HG02763 (cell line): ENCODE measurements at regions not wholly inside any gene's neighbourhood (a gene's known extent, or its start where the extent isn't known, plus 50 kb on each side); places are given as distances from the start of the nearest gene placed in this dataset.
"Not testable (repeated sequence)": the region's sequence is repeated elsewhere in the genome, so short reads cannot be mapped to it uniquely, and the experiment has no call there.

Source experiments
- ATAC-seq: cut with Tn5 transposase; IDR thresholded peaks from one replicate; pipeline ENCODE4 v1.9.1; 2021; ENCODE audit warnings: mild to moderate bottlenecking, moderate library complexity; ENCODE audit not compliant: unreplicated experiment

DNA sequence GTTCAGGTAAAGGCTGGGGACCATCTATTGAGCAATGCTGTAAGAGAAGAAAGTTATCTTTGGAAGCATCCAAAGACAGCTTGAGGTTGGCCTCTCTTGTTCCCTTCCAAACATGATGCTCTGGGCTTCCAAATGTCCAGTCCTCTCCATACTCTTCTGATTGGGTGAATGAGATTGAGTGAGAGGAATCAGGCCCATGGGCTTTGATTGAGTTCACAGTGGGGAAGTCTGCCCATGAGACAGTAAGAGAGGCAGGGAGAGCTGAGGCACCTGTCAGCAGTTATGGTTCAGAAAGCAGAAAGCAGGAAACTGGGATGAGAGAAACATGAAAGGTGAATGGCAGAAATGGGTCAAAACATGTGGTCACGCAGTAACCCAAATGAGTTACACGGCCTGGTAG is 1006.9 kb downstream of the VRK1 start:
- ATAC-seq = no peak

DNA sequence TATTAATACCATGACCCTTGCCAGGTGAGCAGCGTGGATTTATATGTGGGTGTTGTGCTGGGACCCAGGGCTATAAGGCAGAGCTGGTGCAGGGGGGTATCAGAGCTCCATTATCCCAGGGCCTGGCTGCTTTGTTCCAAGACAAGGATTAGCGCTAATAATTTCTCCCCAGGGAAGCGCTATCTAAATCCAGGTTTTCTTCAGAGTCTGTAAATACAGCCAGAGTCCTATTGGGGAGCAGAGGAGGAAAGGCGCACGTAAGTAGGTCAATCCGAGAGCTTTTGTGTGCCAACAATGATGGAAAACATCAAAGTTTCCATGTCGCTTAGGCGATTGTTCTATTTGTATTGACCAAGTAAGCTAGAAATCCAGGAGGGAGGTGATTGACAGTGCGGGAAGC is 1009.7 kb downstream of the VRK1 start:
- ATAC-seq = no peak

DNA sequence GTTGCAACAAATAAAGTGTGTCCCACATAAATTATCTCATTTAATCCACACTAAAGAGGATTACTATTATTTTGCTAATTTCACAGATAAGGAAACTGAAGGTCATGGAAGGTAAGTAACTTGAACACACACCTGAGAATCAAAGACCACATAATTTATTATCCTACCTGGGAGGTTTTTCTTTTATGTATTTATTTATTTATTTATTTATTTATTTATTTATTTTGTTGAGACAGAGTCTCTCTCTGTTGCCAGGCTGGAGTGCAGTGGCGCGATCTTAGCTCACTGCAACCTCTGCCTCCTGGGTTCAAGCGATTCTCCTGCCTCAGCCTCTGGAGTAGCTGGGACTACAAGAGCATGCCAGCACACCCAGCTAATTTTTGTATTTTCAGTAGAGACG is 1011.4 kb downstream of the VRK1 start:
- ATAC-seq = not testable (repeated sequence)

DNA sequence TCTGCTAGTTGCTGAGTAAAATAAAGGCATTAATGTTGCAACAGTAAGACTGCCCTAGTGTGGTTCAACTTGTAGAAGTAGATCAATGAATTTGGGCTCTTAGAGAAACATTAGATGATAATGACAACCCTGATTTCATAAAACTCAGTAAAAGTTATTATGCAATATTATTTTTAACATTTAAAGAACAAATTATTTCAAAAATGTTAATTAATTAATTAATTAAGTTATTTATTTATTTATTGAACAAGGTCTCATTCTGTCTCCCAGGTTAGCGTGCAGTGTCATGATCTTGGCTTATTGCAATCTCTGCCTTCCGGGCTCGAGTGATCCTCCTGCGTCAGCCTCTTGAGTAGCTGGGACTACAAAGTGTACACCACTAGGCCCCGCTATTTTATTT is 1016.4 kb downstream of the VRK1 start:
- ATAC-seq = no peak

DNA sequence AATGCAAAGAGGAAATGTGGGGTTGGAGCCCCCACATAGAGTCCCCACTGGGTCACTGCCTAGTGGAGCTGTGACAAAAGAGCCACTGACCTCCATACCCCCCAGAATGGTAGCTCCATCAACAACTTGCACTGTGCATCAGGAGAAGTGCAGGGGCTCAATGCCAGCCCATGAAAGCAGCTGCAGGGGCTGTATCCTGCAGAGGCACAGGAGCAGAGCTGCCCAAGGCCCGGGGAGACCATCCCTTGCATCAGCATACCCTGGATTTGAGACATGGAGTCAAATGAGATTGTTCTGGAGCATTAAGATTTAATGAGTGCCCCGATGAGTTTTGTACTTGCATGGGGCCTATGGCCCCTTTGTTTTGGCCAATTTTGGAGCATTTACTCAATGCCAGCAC is 1023.6 kb downstream of the VRK1 start:
- no peak for ATAC-seq

DNA sequence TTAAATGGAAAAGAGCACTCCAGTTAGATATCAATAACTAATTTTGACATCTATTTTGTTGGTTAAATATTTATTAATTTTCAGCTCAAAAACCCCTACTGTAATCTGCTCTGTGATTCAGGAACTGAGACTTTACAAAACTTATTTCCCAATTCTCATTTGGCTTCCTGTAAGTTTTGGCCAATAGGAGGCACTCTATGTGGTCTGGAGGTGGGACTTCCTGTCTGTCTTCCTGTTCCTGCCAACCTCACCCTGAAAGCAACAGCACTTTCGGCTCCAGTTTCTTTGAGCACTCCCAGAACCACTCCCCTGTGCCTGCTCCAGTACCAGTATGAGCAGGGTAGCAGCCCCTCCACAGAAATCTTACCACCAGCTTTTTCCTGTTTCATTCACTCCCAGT is 1027.0 kb downstream of the VRK1 start:
- ATAC-seq = no peak

DNA sequence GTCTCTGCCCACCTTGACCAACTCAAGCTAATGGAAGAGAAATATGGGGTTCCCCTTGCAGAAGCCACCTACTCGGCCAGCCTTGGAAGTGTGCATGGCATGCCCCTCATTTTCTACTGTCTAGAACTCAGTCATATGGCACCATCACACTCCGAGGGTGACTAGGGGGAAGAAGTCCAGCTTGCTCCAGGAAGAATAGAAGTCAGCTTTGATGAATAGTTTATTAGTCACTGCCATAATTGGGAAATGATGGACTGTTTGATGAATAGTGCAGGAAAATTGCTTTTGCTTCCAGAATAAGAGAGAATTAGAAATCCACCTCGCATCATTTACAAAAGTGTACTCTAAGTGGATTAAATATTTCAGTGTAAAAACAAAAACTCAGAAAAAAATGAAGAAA is 1030.6 kb downstream of the VRK1 start:
- no peak for ATAC-seq

DNA sequence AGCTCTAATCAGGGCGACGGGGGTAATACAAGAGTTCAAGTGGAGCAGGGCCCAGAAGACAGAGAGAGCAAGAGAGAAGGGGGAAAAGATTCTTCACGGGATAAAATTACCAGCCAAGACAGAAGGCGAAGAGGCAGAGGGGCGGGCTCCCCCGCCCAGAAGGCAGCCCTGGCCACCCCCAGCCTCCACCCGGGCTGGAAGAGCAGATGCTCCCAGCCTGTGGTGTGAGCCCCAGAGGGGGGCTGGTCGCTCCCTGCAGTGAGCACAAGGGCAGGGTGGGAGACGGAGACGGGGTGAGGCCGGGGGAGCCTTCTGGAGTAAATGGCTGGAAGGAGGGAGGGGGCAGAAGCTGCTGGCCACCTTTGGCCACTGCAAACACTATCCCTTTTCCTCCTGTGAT is 1035.6 kb downstream of the VRK1 start:
- no peak for ATAC-seq

DNA sequence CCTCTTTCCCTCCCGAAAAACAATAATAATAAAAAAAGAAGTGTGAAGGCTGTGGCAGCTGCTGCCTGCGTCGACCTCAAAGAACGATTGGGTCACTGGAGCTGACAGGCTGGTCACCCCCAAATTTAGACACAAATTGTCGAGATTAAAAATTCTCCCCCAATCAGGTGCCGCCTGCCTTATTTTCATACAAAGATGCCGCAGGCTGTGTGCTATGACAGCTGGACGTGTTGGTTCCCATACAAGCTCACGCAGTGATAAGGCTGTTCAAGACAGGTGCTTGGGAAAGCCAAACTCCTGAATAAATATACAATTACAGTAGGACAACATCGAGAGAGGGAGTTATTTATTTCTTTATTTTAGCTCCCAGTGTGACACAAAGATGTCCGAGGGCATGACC is 1041.8 kb downstream of the VRK1 start:
- ATAC-seq = no peak

DNA sequence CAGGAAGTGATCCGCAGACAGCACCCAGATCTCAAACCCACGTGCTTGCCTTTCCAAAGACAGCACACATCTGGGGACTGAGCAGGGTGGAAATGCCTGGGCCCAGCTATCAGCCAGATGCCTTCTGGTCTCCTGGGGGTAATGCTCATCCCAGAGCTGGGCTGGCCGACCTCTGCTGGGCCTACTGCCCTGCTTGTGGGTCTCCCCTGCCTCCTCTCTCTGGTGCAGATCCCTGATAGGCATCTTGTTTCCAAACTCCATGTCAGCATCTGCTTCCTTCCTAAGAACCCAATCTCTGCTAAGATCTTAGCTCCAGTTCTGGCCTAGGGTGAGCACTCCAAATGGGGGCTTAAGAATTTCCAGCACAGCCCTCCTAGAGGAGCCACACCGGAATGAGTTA is 1043.0 kb downstream of the VRK1 start:
- ATAC-seq = no peak

DNA sequence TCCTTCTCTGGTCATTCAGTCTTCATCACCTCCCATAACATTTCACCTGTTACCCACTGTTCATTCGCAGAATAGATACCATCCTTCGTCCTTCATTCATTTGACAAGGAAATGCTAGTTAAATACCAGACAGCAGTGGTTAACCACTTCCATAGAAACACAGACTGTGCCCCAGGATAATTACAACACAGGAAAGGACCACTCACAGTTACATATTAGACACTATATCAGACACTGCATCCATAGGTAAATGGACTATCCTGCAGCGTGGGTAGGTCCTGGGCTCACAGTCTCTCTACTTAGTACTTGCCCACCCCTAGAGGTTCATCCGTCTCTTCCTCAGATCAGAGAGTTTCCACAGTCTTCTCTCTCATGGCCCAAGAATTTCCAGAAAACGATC is 1044.6 kb downstream of the VRK1 start:
- ATAC-seq = no peak

DNA sequence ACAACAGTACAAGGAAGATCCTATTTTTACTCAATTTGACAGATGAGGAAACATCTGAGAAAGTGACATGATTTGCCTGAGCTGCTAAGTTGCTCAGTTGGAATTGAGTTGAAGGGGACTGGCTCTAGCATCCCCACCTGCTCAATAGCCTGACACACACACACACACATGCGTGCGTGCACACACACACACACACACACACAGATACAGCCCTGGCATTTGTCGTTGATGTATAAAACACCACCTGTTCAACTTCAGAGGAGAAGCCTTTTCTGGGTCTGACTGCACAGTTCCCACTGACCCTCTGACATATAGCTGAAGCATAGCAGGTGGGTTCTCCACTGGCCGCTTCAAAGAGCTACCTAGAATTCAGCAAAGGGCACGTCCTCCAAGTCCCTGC is 1045.9 kb downstream of the VRK1 start:
- ATAC-seq = no peak

DNA sequence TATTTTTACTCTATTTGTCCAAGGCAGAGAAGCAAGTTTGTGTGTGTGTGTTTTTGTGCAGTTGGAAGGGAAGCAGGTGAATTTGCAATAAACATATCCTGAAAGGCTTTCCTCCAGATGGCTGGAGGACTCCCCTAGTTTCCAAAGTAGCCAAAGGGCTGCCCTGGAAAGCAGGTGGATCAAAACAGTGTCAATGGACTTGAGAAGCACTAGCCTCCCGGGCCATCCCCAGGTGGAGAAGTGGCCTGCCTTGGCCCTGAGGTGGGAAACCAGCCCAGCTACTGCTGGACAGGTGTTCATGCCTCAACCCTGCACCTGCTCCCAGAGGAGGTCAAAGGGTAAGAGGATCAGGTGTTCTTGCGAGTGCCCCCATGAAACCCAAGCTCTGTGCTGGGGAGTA is 1046.9 kb downstream of the VRK1 start:
- no peak for ATAC-seq

DNA sequence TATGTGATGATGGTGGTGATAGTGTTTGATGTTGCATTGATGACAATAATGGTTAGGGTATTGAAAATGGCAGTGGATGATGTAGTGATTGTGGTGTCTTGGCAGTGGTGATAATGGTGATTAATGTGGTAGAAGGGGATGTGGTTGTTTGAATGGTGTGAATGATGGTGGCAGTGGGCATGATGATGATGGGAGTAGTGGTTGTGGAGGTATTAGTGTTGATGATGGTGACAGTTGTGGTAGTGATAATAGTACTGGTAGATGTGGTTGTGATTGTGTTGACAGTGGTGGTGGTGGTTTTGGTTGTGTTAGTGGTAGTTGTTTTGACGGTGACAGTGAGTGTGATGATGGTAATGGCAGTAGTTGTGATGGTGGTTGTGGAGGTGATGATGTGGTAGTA is 1049.0 kb downstream of the VRK1 start:
- ATAC-seq = no peak

DNA sequence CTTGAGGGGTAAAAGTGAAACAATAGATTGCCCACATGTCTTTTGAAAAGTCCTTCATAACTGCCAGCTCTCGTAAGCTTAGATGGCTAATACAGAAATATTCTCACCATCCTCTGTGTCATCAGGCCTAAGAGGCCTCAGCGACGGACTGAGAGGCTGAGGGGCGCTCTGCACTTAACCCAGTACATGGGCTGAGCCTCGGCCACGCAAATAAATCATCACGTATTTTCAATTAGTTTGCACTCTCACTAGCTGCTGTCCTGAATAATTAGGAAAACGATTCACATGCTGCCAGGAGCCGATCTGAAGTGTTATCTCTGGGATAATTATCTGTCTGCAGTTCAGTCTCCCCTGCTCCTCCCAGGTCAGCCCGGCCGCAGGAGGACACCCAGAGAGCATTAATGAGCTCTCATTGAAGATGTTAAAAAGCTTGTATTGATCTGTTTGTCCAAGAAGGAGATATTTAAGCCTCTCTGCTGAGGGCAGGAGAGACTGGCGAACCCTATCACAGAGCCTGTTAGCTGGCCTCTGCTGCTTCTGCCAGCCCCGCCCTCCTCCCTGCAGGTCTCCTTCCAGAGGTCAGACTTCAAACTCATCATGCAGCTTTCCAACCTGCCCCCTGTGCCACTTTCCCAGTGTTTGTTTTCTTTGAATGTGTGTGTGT is 1051.3 kb downstream of the VRK1 start:
- ATAC-seq = no peak

DNA sequence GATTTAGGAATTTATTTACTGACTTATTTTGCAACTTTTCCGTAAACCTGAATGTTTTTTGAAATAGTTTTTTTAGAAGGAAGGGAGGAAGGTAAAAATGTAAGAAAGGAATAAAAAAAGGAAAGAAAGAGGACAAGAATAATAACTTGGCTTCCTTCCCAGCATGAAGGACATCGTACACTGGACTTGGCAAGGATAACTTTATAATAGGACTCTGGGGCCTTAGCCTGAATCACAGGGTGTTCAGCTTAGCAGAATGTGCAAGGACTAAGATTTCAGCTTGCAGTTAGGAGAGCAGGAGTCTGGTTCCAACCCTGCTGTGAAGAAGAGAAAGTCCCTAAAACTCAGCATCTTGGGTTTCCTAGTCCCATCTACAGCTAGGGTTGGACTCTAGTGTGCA is 1053.3 kb downstream of the VRK1 start:
- ATAC-seq = no peak

DNA sequence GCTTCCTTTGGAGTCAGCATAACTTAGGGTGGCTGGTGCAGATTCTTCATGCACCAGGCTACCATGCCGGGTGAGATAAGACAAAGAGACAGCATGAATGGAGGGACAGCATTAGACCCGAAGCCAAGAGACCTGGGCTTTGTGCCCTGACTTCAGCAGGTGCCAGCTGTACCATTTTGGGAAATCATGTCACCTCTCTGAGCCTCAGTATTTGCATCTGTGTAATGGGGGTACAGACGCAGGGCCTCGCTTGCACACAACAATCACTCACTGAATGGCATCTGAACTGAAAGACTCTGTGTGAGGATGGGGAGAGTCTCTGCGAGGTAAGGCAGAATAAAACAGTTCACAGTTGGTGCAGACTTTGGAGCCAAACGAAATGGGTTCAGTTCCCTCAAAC is 1053.7 kb downstream of the VRK1 start:
- ATAC-seq = no peak

DNA sequence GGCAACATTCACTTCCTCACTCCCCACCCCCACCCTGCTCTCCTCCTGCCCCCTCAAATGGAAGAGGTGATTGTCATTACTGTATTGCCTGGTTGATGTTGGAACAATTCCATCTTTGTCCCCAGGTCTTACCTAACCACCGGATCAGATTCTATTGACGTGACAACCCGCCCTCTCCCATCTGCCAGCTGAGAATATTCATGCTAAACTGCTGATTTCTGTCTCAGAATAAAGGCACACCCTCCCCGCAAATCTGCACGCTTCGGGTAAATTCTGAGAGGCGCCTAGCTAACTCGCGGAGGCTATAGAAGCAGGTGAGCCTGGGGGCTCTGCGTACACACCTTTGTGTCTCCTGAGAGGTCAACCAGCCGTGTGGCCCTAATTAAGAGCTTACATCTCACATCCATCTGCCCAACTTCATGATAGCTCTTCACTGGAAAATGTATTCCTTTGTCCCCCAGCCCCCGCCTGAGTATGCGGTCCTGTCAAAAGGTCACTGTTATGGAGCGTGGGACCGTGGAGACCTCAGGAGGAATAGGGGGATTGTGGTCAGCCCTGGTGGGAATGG is 1054.3 kb downstream of the VRK1 start:
- ATAC-seq = no peak

DNA sequence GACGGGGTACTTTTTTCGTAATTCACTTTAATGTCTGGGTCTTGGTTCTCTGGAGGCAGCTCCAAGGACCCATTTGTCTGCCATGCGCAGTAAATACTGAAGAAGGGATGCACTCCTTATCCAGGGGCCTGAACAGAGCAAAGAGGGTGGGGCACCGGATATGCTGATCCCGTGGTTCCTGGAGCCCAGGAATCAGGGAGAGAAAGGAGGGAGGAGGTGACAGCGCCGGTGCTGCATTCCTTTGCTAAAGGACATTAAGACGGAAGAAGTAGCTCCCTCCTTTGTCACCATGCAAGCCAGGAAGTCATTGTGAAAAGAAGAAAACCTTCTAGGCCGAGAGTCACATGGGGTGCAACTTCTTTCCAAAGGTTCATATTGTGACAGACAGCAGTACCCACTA is 1057.7 kb downstream of the VRK1 start:
- ATAC-seq = no peak

DNA sequence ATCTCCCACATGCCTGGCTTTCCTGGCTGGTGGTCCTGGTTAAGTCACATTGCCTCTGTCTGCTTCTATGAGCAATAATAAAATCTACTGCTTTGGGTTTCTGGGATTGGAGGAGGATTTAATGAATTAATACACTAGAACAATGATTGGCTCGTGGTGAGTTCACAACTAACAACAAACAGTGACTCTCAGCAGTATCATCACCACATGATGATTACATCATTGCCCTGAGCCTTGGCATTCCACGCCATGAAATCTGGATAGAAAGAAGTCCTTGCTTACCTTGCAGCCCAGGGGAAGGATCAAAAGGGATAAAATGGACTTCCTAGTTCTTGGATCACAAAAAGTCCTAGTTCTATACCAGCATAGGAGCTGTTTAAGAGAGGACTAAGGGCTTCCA is 1069.0 kb downstream of the VRK1 start:
- no peak for ATAC-seq

DNA sequence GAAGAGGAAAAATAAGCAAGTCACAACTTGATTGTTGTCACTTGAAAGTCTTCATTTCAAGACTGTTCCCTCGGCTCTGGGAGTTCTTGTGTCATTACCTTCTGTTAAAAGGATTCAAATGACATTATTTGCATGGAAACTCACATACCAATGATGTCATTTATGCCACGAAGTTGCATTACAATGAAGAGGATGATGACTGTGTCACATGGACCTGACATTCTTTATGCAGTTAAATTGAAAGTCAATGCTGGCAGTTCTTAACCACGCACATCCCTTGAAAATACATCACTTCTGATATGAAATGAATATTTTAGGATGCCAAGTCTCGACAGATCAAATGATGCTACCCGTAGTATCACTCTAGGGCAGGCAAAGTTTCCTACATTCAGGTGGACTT is 1069.5 kb downstream of the VRK1 start:
- ATAC-seq = no peak

DNA sequence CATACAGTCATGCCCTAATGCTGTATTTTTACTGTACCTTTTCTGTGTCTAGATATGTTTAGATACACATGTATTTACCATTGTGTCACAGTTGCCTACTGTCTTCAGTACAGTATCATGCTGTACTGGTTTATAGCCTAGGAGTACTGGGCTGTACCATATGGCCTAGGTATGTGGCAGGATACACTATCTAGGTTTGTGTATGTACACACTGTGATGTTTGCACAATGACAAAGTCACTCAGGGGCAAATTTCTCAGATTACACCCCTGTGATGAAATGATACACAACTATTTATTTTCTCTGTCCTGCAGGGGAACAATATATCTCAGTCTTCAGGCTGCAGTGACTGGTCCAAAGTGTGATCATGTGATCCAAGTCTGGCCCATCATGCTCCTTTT is 1076.1 kb downstream of the VRK1 start:
- no peak for ATAC-seq

DNA sequence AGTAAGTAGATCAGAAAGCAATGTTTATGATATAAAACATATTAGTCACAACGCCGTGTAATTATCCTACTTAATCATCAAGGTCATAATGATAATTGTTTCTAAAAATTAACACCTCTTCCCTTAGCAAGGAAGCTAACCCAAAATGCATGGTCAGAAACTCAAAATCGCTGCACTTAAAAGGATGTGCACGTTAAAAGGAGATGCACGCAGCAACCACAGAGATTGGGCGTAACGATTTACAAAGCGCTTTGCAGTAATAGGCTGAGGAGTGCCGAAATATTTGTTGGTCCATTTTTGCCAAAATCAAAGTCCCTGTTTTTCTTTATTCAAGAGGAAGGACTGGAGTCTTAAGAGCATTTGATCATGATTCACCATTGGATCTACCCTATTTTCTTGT is 1077.2 kb downstream of the VRK1 start:
- no peak for ATAC-seq
